ENCODE measurements at regions not wholly inside any gene's neighbourhood (a gene's known extent, or its start where the extent isn't known, plus 50 kb on each side); places are given as distances from the start of the nearest gene placed in this dataset.

DNA sequence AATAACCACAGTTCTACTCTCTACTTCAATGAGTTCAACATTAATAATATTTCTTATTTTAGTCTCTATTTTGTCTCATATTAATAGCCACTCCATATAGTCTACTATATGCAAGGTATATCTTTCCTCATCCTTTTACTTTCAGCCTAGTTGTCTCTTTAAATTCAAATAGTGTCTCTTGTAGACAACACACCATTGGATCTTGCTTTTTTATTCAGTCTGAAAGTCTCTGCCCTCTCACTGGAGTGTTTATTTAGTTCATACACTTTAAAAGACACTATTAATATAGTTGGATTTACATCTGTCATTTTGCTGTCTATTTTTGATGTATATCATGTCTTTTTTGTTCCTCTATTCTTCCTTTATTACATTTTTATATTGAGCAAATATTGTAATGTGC, 103.5 kb downstream of the RFPL4B start:
- TF ChIP-seq, protein P1, sequence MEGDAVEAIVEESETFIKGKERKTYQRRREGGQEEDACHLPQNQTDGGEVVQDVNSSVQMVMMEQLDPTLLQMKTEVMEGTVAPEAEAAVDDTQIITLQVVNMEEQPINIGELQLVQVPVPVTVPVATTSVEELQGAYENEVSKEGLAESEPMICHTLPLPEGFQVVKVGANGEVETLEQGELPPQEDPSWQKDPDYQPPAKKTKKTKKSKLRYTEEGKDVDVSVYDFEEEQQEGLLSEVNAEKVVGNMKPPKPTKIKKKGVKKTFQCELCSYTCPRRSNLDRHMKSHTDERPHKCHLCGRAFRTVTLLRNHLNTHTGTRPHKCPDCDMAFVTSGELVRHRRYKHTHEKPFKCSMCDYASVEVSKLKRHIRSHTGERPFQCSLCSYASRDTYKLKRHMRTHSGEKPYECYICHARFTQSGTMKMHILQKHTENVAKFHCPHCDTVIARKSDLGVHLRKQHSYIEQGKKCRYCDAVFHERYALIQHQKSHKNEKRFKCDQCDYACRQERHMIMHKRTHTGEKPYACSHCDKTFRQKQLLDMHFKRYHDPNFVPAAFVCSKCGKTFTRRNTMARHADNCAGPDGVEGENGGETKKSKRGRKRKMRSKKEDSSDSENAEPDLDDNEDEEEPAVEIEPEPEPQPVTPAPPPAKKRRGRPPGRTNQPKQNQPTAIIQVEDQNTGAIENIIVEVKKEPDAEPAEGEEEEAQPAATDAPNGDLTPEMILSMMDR (IDR thresholded peaks at IDR 0.05): no peak
- no peak for TF ChIP-seq POLR2A (IDR thresholded peaks at IDR 0.05)
- no peak for DNase-seq
- Histone ChIP-seq H3K4me3 (no peak overlapping the region), H3K9me3 (no peaks in the 10 kb centered on the region), H3K36me3 (no peaks in the 10 kb centered on the region), H3K4me1 (no peaks in the 10 kb centered on the region), H3K27me3 (no peaks in the 10 kb centered on the region), H3K27ac (no peak overlapping the region)
- intact Hi-C loops (cut with DNase I): no loop called here

DNA sequence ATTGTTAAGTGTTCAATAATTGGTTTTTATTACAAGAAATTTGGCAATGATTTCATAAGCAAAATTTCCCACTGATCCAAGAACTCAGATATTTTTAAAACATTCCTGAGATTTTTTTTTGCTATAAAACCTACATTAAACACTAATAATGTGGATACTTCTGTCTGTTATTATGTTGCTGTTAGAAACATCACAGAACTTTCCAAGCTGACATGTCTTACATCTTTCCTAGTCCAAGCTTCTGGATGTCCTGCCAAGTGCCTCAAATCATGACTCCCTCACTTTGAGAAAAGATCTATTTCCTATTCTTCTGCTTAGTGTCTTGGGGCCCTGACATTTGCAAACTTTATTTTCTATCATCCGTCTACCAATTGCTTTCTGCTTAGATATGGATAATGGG, 110.8 kb downstream of the RFPL4B start:
- WGBS, 2 donors: 61 to 75% methylated on average over 1 of the region's 1 CpG
- no peaks in the 10 kb centered on the region for H3K36me3 ChIP-seq
- intact Hi-C loops (cut with DNase I): no loop called here
- H3K27me3 ChIP-seq: no peaks in the 10 kb centered on the region
- TF ChIP-seq, protein P1 (IDR thresholded peaks at IDR 0.05): no peak
- no peak for TF ChIP-seq POLR2A (IDR thresholded peaks at IDR 0.05)
- no peak for DNase-seq
- no peaks in the 10 kb centered on the region for H3K4me1 ChIP-seq
- H3K27ac ChIP-seq: no peak overlapping the region
- H3K9me3 ChIP-seq: no peaks in the 10 kb centered on the region
- H3K4me3 ChIP-seq: no peak overlapping the region

DNA sequence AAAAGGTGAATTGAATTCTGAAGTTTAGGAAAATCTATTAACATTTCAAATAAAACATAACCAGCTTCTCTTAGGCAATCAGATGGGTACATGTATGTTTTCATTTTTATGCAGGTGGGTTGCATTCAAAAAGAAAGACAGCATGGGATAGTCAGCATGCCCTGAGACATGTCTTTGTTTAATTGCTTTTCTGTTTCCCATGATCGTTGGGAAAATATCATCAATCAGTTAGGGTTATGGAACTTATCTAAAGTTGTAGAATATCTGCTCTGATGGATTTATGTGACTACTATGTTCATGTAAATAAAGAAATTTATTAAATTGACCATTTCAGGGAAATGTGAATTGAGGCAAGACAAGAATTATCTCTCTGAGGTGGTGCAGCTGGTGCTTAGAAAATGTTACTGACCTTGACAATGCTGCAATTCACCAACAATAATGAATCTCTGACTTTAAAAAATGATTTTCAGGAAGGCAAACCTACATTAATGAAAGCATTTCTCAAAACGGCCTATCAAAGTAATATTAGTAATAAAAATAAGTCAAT, 112.7 kb downstream of the RFPL4B start:
- DNase-seq: no peak
- H3K4me1 ChIP-seq: no peaks in the 10 kb centered on the region
- H3K9me3 ChIP-seq: no peaks in the 10 kb centered on the region
- no peak overlapping the region for H3K27ac ChIP-seq
- no peak overlapping the region for H3K4me3 ChIP-seq
- H3K27me3 ChIP-seq: no peaks in the 10 kb centered on the region
- no peak for TF ChIP-seq POLR2A (IDR thresholded peaks at IDR 0.05)
- TF ChIP-seq, protein P1 (IDR thresholded peaks at IDR 0.05): no peak
- H3K36me3 ChIP-seq: no peaks in the 10 kb centered on the region
- intact Hi-C loops (cut with DNase I): no loop called here
- 27 to 37% methylated on average over 2 of the region's 2 CpGs for WGBS, 2 donors

DNA sequence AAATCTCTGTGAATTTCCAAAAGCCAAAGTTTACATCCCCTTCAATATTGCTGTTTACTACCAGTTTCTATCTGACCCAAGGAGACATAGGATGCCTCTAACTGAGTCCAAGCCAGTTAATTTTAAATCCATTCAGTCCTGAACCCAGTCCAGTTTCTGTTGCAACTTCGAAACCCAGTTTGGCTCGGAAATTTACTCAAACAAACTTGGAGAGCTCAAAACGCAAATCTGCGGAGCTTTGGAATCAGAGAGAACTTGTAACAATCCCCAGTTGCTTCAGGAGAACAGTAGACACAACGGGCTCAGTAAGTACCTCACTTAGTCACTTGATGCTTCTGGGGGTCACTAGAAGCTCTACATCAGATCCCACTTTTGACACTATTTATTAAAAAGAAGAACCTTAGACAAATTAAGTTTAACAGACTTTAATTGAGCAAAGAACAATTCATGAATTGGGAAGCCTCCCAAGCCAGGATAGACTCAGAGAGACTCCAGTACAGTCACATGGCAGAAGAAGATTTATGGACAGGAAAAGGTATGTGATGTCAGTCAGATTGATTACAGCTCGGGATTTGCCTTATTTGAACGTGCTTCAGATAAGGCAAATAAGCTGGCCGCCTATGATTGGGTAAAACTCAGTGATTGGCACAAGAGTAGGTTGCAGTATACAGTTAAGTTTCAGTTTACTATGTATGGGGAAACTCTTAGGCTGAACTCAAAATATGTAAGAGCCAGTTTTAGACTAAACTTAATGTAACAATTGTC, 118.0 kb downstream of the RFPL4B start:
- Histone ChIP-seq H3K9me3 (no peaks in the 10 kb centered on the region), H3K36me3 (no peaks in the 10 kb centered on the region), H3K4me1 (no peaks in the 10 kb centered on the region), H3K27me3 (no peaks in the 10 kb centered on the region), H3K4me3 (no peak overlapping the region), H3K27ac (no peak overlapping the region)
- no peak for DNase-seq
- WGBS, 2 donors: 58 to 71% methylated on average over 8 of the region's 8 CpGs
- TF ChIP-seq POLR2A (IDR thresholded peaks at IDR 0.05): no peak
- TF ChIP-seq, protein P1 (IDR thresholded peaks at IDR 0.05): no peak
- intact Hi-C loops (cut with DNase I): no loop called here

DNA sequence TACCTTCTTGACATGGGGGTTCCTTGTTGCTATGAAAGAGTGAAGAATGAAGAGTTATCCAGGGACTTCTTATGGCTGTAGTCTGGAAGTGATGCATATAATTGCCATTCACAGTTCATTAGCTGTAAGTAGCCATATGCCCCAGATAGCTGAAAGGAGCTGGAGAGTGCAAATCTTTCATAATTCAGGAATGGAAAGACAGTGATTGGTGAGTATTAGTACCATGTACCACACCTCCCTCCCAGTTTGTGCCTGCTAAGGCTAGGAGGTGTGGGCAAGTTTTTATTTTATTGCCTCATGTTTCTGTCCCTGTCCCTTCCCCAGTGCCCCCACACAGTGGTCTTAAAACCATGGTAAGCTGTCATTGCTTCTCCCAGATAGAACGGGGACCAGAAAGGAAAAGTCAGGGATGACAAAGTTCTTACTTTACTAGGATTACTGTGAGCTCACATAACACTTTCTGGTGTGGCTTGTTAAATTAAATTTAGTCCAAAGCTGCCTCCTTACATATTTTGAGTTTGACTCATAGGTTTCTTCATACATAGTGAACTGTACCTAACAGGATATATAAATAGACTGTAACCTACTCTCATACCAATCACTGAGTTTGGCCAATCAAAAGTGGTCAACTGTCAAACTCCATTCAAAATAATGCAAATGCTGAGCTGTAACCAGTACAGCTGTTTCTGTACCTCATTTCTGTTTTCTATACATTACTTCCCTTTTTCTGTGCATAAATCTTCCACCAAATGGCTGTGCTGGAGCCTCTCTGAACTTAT, 119.4 kb downstream of the RFPL4B start:
- no peak overlapping the region for H3K27ac ChIP-seq
- 29 to 50% methylated on average over 1 of the region's 1 CpG for WGBS, 2 donors
- no peak for DNase-seq
- H3K9me3 ChIP-seq: no peaks in the 10 kb centered on the region
- TF ChIP-seq, protein P1 (IDR thresholded peaks at IDR 0.05): no peak
- TF ChIP-seq POLR2A (IDR thresholded peaks at IDR 0.05): no peak
- H3K4me1 ChIP-seq: no peaks in the 10 kb centered on the region
- intact Hi-C loops (cut with DNase I): no loop called here
- no peaks in the 10 kb centered on the region for H3K36me3 ChIP-seq
- H3K4me3 ChIP-seq: no peak overlapping the region
- no peaks in the 10 kb centered on the region for H3K27me3 ChIP-seq

Measured in esophagus squamous epithelium (tissue), 5 donors.